ENCODE measurements at regions not wholly inside any gene's neighbourhood (a gene's known extent, or its start where the extent isn't known, plus 50 kb on each side); places are given as distances from the start of the nearest gene placed in this dataset.

DNA sequence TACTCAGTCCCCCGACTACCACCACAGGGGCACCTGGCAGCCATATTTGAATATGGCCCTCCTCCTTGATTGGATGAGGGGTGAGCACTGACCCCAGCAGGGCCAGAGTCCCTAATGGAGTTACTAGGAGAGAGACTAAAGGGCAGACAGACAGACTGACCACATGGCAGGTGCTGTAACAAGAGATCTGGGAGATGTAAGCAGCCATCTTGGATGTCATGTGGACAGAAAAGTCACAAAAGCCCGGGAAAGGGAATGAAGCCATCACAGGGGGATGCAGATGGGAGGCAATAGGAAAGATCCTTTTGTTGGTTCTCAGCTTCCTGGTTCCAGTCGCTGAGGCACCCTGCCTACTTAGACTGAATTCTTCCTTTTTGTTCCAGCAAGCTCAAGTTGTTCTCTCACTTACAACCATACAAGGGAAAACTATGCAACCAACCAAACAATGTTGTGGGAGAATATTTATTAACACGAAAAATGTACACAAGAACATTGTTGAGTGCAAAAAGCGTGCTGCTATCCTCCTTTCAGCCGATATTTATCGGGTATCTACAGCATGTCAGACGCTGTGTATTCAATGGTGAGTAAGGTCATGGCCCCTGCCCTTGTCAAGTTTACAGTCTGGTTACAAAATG, 511.6 kb upstream of the PROK2 start:
- DNase-seq (ENCODE audit: low read depth) (no peak), FAIRE-seq (no peak)
- Mint-ChIP-seq H3K9me3 (ENCODE audit: unreplicated experiment) (peaks cover 2% of the 10 kb centered on the region), H3K27ac (ENCODE audit: unreplicated experiment) (no peak overlapping the region), H3K27me3 (ENCODE audit: low read depth, unreplicated experiment) (peaks cover 55% of the 10 kb centered on the region), H3K4me1 (ENCODE audit: low read depth, unreplicated experiment) (peaks cover 2% of the 10 kb centered on the region), H3K4me3 (ENCODE audit: unreplicated experiment) (no peak overlapping the region), H3K36me3 (ENCODE audit: low read depth, unreplicated experiment) (peaks cover 3% of the 10 kb centered on the region)
- Histone ChIP-seq H3K27ac (ENCODE audit: low read depth, low read length) (no peak overlapping the region), H4K20me1 (ENCODE audit: insufficient read depth, low read length) (no peaks in the 10 kb centered on the region), H3K36me3 (ENCODE audit: insufficient read depth, low read length) (no peaks in the 10 kb centered on the region), H3K27me3 (ENCODE audit: insufficient read depth, low read length) (peaks cover 24% of the 10 kb centered on the region), H3K4me3 (ENCODE audit: insufficient read depth, low read depth, low read length) (no peak overlapping the region), H3K79me2 (ENCODE audit: insufficient read depth, low read length) (no peaks in the 10 kb centered on the region), H3K4me2 (ENCODE audit: low read length) (no peak overlapping the region), H3K9ac (ENCODE audit: low read length) (no peak overlapping the region), H3K4me1 (ENCODE audit: insufficient read depth, low read length) (peaks cover 12% of the 10 kb centered on the region), H3K9me3 (ENCODE audit: insufficient read depth, low read depth, low read length) (no peaks in the 10 kb centered on the region), H2AFZ (ENCODE audit: low read depth, low read length) (no peak overlapping the region)
- TF ChIP-seq CTCF (IDR thresholded peaks at IDR 0.05; ENCODE audit: insufficient read depth, low read depth, low read length) (no peak), EZH2 (IDR thresholded peaks at IDR 0.05; ENCODE audit: insufficient read depth, low read length) (no peak)

- FAIRE-seq = no peak
These were observed 511.1 kb upstream of the PROK2 start for GRCh38 chr3:72295962-72296450.

More at GRCh38 chr3:72295962-72296450, 511.1 kb upstream of the PROK2 start:
- no peaks in the 10 kb centered on the region for H4K20me1 ChIP-seq (ENCODE audit: insufficient read depth, low read length)
- TF ChIP-seq EZH2 (IDR thresholded peaks at IDR 0.05; ENCODE audit: insufficient read depth, low read length) = no peak
- TF ChIP-seq CTCF (IDR thresholded peaks at IDR 0.05; ENCODE audit: insufficient read depth, low read depth, low read length) = no peak
- peaks cover 26% of the 10 kb centered on the region for H3K27me3 ChIP-seq (ENCODE audit: insufficient read depth, low read length)
- H3K4me3 ChIP-seq (ENCODE audit: insufficient read depth, low read depth, low read length) = no peak overlapping the region
- H3K36me3 Mint-ChIP-seq (ENCODE audit: low read depth, unreplicated experiment) = peaks cover 3% of the 10 kb centered on the region
- H3K4me1 Mint-ChIP-seq (ENCODE audit: low read depth, unreplicated experiment) = peaks cover 3% of the 10 kb centered on the region
- peaks cover 2% of the 10 kb centered on the region for H3K9me3 Mint-ChIP-seq (ENCODE audit: unreplicated experiment)
- H2AFZ ChIP-seq (ENCODE audit: low read depth, low read length) = no peak overlapping the region
- no peak overlapping the region for H3K9ac ChIP-seq (ENCODE audit: low read length)
- no peak overlapping the region for H3K27ac ChIP-seq (ENCODE audit: low read depth, low read length)
- H3K27me3 Mint-ChIP-seq (ENCODE audit: low read depth, unreplicated experiment) = peaks cover 53% of the 10 kb centered on the region
- H3K4me2 ChIP-seq (ENCODE audit: low read length) = no peak overlapping the region
- no peaks in the 10 kb centered on the region for H3K36me3 ChIP-seq (ENCODE audit: insufficient read depth, low read length)
- H3K9me3 ChIP-seq (ENCODE audit: insufficient read depth, low read depth, low read length) = no peaks in the 10 kb centered on the region
- DNase-seq (ENCODE audit: low read depth) = no peak
- no peak overlapping the region for H3K27ac Mint-ChIP-seq (ENCODE audit: unreplicated experiment)
- H3K4me3 Mint-ChIP-seq (ENCODE audit: unreplicated experiment) = no peak overlapping the region
- H3K4me1 ChIP-seq (ENCODE audit: insufficient read depth, low read length) = peaks cover 12% of the 10 kb centered on the region
- H3K79me2 ChIP-seq (ENCODE audit: insufficient read depth, low read length) = no peaks in the 10 kb centered on the region

Measured in astrocyte (in vitro differentiated cells and primary cell).